Hippocampal formation (tissue), 2 donors: ENCODE measurements at regions not wholly inside any gene's neighbourhood (a gene's known extent, or its start where the extent isn't known, plus 50 kb on each side); places are given as distances from the start of the nearest gene placed in this dataset.
"Not testable (repeated sequence)": the region's sequence is repeated elsewhere in the genome, so short reads cannot be mapped to it uniquely, and the experiment has no call there.

Source experiments
- DNase-seq, 2 donors: peaks; one replicate each; lab custom pipeline; 2025; lab: John Stamatoyannopoulos, UW

DNA sequence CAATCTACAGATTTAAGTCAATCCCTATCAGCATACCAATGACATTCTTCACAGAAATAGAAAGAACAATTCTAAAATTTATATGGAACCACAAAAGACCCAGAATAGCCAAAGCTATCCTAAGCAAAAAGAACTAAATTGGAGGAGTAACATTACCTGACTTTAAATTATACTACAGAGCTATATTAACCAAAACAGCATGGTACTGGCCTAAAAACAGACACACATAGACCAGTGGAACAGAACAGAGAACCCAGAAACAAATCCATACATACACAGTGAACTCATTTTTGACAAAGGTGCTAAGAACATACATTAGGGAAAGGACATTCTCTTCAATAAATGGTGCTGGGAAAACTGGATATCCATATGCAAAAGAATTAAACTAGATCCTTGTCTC is 68.6 kb upstream of the HES1 start:
- DNase-seq, result not testable (repeated sequence)

DNA sequence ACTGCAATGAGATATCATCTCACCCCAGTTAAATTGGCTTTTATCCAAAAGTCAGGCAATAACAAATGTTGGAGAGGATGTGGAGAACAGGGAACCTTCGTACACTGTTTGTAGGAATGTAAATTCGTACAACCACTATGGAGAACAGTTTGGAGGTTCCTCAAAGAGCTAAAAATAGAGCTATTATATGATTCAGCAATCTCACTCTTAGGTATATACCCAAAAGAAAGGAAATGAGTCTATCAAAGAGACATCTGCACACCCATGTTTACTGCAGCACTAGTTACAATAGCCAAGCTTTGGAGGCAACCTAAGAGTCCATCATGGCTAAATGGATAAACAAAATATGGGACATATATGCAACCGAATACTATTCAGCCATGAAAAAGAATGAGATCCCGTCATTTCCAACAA is 68.0 kb upstream of the HES1 start:
- no peak for DNase-seq

DNA sequence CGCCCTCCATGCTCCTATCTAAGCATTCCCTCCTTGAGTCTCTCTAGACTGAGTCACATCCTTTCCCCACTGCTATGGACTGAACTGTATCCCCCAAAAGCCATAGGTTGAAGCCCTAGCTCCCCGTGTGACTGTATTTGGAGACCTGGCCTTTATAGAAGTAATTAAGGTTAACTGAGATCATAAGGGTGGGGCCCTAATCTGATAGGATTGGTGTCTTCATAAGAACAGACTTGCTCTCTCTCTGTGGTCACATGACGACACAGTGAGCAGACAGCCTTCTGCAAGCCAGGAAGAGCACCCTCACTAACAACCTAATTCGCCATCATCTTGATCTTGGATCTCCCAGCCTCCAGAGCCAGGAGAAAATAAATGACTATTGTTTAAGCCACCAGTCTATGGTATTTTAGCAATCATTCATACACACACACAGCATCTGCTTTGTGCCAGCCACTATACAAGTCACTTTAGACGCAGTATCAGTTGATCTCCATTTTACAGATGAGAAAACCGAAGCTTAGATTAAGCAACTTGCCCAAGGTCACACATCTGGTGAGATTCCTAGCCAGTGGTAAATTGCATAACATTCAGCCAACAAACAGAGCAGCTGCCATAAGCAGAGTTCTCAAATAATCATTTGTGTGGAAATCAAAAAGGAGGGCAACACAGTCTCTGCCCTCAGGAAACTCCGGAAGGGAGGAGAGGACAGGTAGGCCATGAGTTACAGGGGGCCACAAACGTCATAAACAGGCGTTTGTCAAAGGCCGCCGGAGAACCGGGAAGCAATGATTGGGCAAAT is 66.3 kb upstream of the HES1 start:
- DNase-seq, result no peak

DNA sequence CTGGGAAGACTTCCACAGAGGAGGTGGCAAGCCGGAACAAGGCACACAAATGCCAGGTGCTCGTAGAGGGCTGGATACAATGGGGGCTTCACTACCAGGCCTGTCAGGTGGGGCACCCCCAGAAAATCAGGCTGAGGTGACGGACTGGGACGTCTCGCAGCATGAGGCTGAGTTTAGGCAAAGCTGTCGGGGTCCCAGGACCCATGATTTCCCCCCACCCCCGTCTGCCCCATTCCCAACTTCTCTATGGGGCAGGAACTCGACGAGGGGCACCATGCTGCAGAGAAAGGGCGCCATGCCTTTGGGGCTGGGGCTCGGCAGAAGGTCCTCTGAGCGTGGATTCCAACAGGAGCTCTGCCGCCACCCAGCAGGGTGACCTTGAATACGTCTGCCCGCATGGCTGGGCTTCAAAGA is 65.7 kb upstream of the HES1 start:
- DNase-seq, result no peak

DNA sequence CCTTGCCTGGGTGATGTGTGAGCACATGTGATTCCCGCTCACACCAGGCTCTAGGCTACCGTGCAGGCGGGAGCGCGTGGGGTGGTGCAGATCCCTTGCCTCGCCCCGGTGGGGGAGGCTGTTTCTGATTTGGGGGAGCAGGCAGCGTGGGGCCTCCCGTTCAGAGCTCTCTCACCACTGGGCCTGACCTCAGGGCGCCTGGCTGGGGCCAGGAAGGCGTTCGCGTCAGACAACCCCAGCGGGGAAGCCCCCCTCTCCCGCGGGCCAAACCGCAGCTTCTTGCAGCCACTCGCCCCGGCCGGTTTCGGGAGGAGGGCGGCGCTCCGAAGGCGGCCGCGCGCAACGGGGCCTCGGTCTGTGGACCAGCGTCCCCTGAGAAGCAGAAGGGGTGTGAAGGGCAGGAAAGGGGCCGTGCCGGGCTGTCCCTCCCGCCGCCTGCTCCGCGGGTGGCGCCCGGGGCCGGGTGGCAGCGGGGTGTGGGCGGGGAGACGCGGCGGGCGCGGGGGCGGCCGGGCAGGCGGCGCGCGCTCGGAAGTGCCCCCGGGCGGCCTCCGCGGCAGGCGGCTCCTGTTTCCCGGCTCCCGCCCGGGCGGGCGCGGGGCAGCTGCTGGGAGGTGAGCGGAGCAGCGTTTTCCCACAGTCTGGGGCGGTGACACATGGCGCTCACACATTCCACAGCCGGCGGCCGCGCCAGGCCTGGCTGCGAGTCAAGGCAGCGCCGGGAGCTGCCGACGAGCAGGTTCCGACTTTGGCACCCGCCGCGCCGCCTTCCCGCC is 65.1 kb upstream of the HES1 start:
- peak; percentile 44 to 59 for DNase-seq

DNA sequence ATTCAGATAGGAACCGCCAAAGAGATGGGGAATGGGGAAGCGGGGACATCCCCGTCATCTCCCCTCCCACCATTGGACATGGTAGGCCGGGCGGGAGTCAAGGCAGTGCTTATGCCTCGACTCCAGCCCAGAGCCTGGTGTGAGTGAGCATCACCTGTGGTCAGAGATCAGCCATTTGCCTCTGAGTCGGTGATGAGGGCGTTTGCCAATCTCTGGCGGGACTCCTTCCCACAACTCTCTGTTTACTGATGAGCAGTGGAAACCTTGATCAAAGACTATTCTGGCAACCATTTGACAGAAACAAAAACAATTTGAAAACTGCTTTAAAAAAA is 63.9 kb upstream of the HES1 start:
- DNase-seq, result no peak

DNA sequence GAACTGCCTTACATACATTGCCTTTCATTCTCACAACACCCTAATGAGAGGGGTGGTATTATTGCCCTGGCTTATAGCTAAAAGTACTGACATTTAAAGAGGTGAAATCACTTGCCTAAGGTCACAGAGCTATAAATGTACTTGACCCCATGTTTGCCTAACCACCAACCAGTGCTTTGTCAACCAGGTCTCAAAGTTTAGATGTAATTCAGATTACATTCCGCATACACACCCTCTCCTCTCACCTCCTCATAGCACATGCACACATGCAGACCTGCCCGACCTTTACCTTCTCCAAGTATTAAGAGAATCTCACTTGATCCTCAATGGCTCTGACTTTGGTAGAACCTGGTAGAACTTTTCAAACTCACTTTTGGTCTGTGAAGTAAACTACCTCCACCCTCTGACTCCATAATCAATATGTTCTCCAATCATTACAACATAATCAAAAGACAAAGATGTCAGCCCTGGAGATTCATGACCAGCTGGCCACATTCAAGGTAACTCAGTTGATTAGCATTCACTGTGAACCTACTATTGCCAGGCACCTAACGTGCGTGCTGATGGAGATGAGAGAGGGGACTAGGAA is 63.2 kb upstream of the HES1 start:
- no peak for DNase-seq

DNA sequence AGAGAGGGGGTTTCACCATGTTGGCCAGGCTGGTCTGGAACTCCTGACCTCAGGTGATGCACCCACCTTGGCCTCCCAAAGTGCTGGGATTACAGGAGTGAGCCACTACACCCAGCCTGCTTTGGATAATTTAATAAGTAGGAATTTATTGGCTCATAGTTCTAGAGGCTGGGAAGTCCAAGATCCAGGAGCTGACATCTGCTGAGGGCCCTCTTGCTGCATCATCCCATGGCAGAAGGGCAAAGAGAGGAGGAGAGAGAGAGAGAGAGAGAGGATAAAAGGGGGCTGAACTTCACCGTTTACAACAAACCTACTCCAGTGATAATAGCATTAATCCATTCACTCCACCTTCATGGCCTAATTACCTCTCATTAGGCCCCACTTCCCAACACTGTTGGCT is 62.0 kb upstream of the HES1 start:
- DNase-seq, result no peak

DNA sequence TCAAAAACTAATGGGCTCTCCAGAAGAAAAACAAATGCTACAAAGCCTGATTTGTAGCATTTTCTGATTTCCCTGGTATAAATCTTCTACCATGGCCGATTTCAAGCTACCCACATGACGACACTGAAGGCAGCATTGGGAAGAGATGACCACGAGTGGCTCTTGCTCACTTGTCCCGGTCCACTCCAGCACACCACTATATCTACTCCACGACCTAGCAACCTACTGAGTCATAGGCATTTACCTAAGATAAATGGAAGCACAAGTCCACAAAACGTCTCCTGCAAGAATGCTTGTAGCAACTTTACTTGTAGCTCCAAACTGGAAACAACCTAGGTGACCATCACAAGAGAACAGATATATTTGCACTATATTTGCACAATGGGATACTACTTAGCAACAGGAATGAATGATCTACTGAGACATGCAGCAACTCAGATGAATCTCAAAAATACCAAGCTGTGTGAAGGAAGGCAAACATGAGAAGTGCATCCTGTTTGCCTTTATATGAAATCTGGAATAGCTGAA is 60.8 kb upstream of the HES1 start:
- DNase-seq, result no peak

DNA sequence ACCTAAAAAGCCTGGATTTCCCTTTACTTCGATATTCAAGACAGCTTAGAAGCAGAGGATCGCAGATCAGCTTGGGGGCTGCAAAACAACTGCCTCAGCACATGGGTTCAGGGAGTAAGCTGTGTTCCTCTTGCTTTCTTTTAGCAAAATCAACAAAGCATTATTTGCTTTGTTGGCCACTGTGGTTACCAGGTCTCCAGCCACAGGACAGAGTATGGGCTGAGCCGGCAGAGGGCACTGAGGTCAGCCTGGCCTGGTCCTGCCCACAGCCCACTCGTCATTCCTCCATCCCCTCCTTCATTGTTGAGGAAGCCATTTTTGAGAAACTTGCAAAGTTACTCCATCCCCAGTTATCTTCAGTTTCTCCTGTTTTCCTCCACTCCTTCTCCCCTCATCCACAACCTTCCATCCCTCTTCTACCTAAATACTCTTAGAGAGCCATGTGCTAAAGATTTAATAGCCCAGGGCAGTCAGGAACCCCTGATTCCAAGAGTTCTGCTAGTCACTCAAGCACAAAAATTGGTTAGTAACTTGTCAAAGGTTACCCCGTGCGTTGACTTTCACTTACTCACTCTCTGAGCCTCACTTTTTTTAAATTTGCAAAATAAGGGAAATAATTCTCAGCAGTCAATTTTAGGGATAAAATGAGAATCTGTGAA is 60.0 kb upstream of the HES1 start:
- DNase-seq, result no peak

DNA sequence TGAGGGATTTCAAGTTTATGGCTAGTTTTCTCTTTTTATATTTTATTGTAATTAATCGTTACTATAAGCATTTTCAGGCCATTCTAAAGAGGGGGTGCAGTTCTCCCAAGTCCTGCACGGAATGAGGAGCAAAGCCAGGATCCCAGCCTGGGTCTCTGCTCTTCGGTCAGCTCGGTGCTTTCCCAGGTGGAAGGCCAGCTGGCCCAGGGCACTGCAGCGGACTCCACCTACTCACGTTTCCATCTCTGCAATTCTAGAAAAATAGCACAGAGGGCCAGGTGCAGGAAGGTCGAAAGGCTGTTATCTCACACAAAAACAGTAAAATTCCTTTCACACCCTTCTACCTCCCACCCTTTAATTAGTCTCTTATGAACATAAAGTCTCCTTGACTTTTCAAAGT is 59.5 kb upstream of the HES1 start:
- DNase-seq, result no peak

DNA sequence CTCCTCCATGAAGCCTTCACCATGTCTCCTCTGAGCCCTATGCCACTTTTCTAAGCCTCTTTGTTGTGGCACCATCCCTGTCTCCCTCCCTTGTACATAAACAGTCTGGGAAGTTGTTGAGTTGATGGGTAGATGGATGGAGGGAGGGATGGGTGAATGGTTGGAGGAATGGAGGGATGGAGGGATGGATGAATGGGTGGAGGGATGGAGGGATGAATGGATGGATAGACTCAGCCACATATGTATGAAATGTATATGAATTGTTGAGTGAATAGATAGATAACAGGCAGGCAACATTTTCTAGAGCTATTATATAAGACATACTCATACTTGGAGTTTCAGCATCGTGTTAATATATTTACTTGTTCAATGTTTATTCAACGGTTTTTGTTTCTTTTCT is 58.3 kb upstream of the HES1 start:
- no peak for DNase-seq

DNA sequence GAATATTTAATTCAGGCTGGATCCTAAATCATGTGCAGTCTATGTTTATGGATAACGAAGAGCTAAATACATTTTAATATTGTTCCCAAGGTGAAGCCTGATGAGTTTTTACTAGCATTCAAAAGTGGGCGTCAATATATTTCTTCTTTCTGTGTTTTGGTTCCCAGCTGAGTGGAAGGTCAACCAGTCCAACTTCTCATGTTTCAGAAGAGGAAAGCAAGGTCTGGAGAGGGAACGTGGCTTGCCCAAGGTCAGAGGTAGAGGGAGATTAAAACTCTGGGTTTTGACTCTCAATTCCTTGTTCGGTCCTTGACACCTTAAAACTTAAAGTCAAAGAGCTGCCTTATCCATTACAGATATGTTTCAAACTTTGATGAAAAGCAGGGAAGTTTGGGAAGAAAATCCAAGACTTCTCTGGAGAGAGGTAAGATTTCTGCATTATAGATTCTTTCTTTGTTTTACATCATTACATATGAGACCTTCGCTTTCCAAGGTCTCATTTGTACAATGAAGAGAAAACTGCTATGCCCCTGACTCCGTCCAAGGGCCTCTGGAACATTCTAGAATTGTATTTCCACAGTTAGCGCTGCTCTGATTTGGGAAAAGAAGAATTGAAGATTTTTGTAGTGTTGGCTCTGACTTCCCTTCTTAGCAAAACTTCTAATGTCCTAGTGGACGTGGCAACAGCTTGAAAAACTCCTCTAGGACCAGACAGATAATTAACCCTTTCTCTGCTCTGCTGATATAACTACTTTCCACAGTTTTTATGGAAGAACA is 57.7 kb upstream of the HES1 start:
- DNase-seq, result no peak

DNA sequence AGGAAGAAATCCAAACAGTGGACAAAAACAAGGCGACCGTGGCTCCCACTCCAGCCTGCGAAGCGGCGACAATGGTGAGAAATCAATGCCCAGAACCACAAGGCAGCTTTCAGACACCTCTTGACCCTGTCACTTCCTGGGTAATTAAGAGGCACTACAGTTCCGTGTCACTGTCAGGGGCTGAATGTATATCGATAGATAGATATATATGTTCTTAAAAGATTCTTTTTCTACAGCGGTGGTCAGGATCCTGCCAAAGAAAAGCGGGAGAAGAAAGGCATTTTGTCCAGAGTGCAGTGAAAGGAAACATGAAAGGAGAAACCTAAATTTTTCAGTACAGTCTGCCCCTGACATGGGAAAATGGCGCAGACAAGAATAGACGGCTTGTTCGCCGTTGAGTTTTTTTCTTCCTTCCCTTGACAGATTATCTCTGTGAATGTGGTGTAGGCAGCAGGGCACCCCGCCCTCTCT is 56.2 kb upstream of the HES1 start:
- DNase-seq, result no peak

DNA sequence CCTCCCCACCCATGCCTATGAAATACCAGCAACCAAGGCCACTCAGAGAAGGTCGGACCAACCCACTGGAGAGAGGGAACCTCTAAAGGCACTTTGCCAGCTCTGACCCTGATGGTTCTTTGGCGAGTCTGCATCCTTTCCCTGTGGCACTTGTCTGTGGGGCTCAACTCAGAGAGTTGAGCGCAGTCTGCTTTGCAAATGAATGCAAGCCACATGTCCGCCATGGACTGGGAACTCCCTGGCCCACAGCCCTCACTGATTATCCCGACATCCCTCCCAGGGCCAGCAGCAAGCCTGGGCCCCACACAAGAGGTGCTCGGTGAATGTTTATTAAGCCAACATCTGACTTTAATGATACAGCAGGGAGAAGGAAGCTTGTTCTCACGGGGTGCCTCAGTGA is 55.5 kb upstream of the HES1 start:
- DNase-seq, result no peak

DNA sequence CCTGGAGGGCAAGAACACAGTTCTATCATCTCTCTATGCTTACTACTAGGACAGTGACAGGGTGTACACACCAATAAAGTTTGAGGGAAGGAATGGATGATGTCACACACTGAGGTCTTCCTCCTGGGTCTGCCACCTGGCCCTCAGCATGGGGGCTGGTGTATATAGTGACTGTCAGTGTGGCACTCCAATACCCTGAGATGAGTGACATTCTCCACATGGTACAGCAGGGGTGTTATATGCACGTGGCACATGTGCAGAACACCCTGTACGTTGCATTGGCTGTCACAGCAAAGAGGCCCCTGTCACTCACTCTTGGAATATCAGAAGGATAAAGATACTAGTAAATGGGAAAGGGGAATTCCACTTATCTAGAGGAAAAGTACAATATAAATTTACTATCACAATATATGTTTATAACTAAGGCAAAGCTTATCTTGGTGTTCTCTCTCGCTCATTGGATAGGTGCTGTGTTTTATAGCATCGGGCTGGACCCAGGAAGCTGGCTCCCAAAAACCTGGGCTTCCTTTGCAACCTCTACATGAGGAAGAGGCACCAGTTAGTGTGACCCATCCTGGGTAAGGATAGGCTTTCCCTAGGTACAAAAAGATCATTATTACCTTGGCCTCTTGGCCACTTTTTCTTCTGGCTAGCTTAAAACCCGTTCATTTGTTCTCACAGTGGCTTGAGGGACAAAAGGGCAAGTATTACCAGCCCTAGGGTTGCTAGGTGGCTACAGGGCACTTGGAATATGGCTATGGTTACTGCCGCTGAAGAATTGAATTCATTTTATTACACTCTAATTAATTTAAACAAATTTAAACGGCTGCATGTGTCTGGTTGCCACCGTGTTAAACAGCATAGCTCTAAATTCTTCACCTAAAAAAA is 54.8 kb upstream of the HES1 start:
- no peak for DNase-seq

DNA sequence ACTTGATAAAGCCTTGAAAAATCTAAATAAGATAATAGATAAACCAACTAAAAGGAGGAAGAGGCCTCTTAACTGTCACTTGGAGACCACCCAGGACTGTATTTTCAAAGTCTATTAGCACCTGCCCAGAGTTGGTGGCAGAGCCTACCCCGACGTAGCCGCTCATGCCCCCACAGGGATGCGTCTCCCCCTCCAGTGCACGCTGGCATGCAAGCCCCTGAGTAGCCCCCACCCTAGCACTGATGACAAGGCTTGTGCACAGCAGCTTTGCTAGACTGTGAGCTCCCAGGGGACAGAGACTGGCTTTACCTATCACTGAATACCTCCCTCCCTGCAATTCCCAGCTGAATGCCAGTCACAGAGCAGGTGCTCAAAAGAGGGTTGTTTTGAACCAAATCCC is 54.1 kb upstream of the HES1 start:
- no peak for DNase-seq

DNA sequence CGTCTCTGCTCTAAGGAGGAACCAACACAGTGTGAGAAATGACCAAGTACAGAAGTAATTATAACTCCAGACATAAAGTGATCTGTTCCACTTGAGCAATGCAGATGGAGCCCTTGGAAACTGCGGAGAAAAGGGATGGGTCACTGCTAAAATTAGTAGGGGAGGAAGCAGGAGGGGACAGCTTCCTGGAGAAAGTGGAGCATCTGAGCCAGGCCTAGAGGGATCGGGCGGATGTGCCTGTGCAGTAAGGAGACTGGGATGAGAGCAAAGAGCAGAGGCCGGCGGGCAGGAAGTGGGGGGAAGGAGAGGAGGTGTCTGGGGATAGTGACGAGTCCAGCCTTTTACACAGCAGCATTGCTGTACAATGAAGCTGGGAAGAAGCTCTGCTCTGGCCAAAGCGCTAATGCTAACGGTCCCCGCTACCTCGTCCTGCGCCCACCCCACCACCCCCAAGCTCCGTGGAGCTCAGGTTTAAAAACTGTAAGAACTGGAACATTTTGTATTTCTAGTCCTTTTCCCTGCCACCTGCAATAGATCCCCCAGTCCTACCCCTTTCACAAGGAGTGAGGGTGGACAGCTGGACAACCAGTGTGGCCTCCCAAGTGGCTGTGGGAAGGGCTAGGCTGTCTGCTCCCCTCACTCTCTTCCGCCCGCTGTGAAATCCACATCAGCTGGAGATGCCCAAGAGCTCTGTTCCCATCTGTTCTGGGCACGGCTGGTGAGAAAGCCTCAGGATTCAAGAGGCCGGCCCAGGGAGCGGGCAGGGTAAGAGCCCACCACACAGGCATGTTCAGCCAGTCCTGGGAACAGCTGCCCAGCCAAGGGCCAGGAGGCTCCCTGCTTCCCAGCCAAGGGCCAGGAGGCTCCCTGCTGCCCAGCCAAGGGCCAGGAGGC is 53.0 kb upstream of the HES1 start:
- no peak for DNase-seq

DNA sequence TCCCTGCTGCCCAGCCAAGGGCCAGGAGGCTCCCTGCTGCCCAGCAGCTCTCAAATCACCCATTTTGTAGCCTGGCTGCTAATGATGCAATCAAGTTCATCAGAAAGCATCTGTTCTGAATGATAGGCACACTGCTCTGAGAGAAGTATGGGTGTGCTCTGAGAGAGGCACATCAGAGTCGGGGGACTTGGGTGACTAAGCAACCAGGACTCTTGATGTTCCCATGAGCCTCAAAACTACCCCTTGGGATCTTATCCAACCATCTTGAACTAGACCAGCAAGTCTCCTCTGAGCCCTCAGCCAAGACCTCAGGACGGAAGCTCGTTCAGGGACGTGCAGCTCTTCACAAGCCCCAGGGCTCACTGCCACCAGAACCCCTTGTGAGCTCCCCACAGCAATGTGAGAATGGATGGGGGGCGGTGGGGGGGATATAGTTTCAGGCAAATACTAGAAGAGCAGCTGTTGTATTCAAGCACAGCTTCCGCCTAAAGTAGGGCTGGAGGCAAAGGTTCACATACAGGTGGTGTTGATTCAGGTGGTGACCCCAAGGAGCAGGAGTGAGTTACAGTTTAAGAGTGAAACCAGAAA is 52.2 kb upstream of the HES1 start:
- no peak for DNase-seq
